H9 (cell line): ENCODE measurements at regions not wholly inside any gene's neighbourhood (a gene's known extent, or its start where the extent isn't known, plus 50 kb on each side); places are given as distances from the start of the nearest gene placed in this dataset.

ENCODE experiments used
- DNase-seq: peaks from one replicate; pipeline ENCODE4 v3.0.0-alpha.2; 2017
- H2AFZ ChIP-seq: one replicate; pipeline ENCODE4 v1.6.1; 2013; ENCODE audit warnings: mild to moderate bottlenecking, low read length, control low read depth, moderate library complexity
- H2AK5ac ChIP-seq: 2 replicates; pipeline ENCODE4 v1.6.1; 2013; ENCODE audit warnings: low read length, control low read depth, mixed read lengths; ENCODE audit not compliant: insufficient read length
- H2BK120ac ChIP-seq: one replicate; pipeline ENCODE4 v1.6.1; 2013; ENCODE audit warnings: low read depth, mild to moderate bottlenecking, low read length, control low read depth, inconsistent platforms; ENCODE audit not compliant: poor library complexity, severe bottlenecking
- H2BK12ac ChIP-seq: 2 replicates; pipeline ENCODE4 v1.6.1; 2013; ENCODE audit warnings: low read length, control low read depth, mixed read lengths, low read depth; ENCODE audit not compliant: insufficient read length
- H2BK15ac ChIP-seq: 2 replicates; pipeline ENCODE4 v1.6.1; 2013; ENCODE audit warnings: low read depth, low read length, control low read depth
- H2BK20ac ChIP-seq: one replicate; pipeline ENCODE4 v1.6.1; 2013; ENCODE audit warnings: low read depth, mild to moderate bottlenecking, low read length, control low read depth, inconsistent platforms; ENCODE audit not compliant: poor library complexity, severe bottlenecking
- H2BK5ac ChIP-seq: 2 replicates; pipeline ENCODE4 v1.6.1; 2013; ENCODE audit warnings: low read length, control low read depth, mixed read lengths; ENCODE audit not compliant: insufficient read length
- H3K14ac ChIP-seq: 2 replicates; pipeline ENCODE4 v1.6.1; 2013; ENCODE audit warnings: low read length, control low read depth; ENCODE audit not compliant: insufficient read depth
- H3K18ac ChIP-seq: 2 replicates; pipeline ENCODE4 v1.6.1; 2013; ENCODE audit warnings: low read depth, mild to moderate bottlenecking, mixed read lengths, low read length, control low read depth; ENCODE audit not compliant: insufficient read length
- H3K23ac ChIP-seq: 2 replicates; pipeline ENCODE4 v1.6.1; 2013; ENCODE audit warnings: low read length, control low read depth, mixed read lengths, low read depth; ENCODE audit not compliant: insufficient read length
- H3K23me2 ChIP-seq: 2 replicates; pipeline ENCODE4 v1.6.1; 2013; ENCODE audit warnings: low read depth, mild to moderate bottlenecking, mixed read lengths, low read length, control low read depth; ENCODE audit not compliant: insufficient read length, poor library complexity, severe bottlenecking
- H3K27ac ChIP-seq: 2 replicates; pipeline ENCODE4 v1.5.1; 2013; ENCODE audit warnings: low read length, control low read depth, mixed read lengths, low read depth; ENCODE audit not compliant: insufficient read length
- H3K27me3 ChIP-seq: 2 replicates; pipeline ENCODE4 v1.6.1; 2013; ENCODE audit warnings: low read length, control low read depth, inconsistent platforms; ENCODE audit not compliant: insufficient read depth
- H3K4ac ChIP-seq: 2 replicates; pipeline ENCODE4 v1.6.1; 2013; ENCODE audit warnings: low read depth, mild to moderate bottlenecking, control low read depth, inconsistent platforms, low read length, moderate library complexity
- H3K4me1 ChIP-seq: 2 replicates; pipeline ENCODE4 v1.6.1; 2013; ENCODE audit warnings: low read length, control low read depth, inconsistent platforms; ENCODE audit not compliant: insufficient read depth
- H3K4me2 ChIP-seq: 2 replicates; pipeline ENCODE4 v1.6.1; 2013; ENCODE audit warnings: low read length, control low read depth, mixed read lengths; ENCODE audit not compliant: insufficient read length, insufficient read depth
- H3K56ac ChIP-seq: 2 replicates; pipeline ENCODE4 v1.6.1; 2013; ENCODE audit warnings: low read depth, mild to moderate bottlenecking, mixed read lengths, low read length, control low read depth; ENCODE audit not compliant: insufficient read length
- H3K79me1 ChIP-seq: 2 replicates; pipeline ENCODE4 v1.6.1; 2013; ENCODE audit warnings: low read depth, mild to moderate bottlenecking, moderate library complexity, low read length, control low read depth, inconsistent platforms; ENCODE audit not compliant: insufficient read depth, poor library complexity, severe bottlenecking
- H3K79me2 ChIP-seq: 2 replicates; pipeline ENCODE4 v1.6.1; 2013; ENCODE audit warnings: low read length, control low read depth, inconsistent platforms; ENCODE audit not compliant: insufficient read depth
- H3K9ac ChIP-seq: 2 replicates; pipeline ENCODE4 v1.6.1; 2013; ENCODE audit warnings: low read length, control low read depth, mixed read lengths; ENCODE audit not compliant: insufficient read length; ENCODE audit errors: extremely low read depth
- H3K9me3 ChIP-seq: one replicate; pipeline ENCODE4 v1.6.1; 2013; ENCODE audit warnings: low read depth, low read length, inconsistent platforms; ENCODE audit not compliant: control insufficient read depth
- H3T11ph ChIP-seq: one replicate; pipeline ENCODE4 v1.6.1; 2013; ENCODE audit warnings: mild to moderate bottlenecking, low read length, control low read depth, inconsistent platforms
- H4K20me1 ChIP-seq: one replicate; pipeline ENCODE4 v1.6.1; 2013; ENCODE audit not compliant: control insufficient read depth, insufficient read length, insufficient read depth
- H4K5ac ChIP-seq: 2 replicates; pipeline ENCODE4 v1.6.1; 2013; ENCODE audit warnings: low read depth, mild to moderate bottlenecking, mixed read lengths, low read length, control low read depth; ENCODE audit not compliant: insufficient read length
- H4K8ac ChIP-seq: replicated peaks from 2 replicates; pipeline ENCODE4 v1.6.1; 2013; ENCODE audit warnings: low read length, control low read depth, mixed read lengths, low read depth; ENCODE audit not compliant: insufficient read length
- H4K91ac ChIP-seq: 2 replicates; pipeline ENCODE4 v1.6.1; 2013; ENCODE audit warnings: low read depth, mild to moderate bottlenecking, moderate library complexity, mixed read lengths, low read length, control low read depth; ENCODE audit not compliant: insufficient read length
- H3K27ac Mint-ChIP-seq, 3 experiments: 2 replicates in 2 of 3; 3 replicates in 1 of 3; pipeline ENCODE4 v1.8.0; 2020 to 2021; ENCODE audit warnings: mixed read lengths in 3 of 3, mild to moderate bottlenecking in 1 of 3, moderate library complexity in 1 of 3
- H3K27me3 Mint-ChIP-seq: 2 replicates; pipeline ENCODE4 v1.8.0; 2021; ENCODE audit warnings: low read depth, mild to moderate bottlenecking, moderate library complexity, mixed read lengths
- H3K36me3 Mint-ChIP-seq, 3 experiments: 2 replicates in 2 of 3; 3 replicates in 1 of 3; pipeline ENCODE4 v1.8.0; 2020 to 2021; ENCODE audit warnings: low read depth in 3 of 3, mixed read lengths in 3 of 3; ENCODE audit not compliant: insufficient read depth in 1 of 3
- H3K4me1 Mint-ChIP-seq, 2 experiments: 2 replicates each; pipeline ENCODE4 v1.8.0; 2020; ENCODE audit warnings: mixed read lengths in 2 of 2
- H3K4me3 Mint-ChIP-seq, 2 experiments: 2 replicates in 1 of 2; 3 replicates in 1 of 2; pipeline ENCODE4 v1.8.0; 2020 to 2021; ENCODE audit warnings: mild to moderate bottlenecking in 2 of 2, mixed read lengths in 2 of 2, moderate library complexity in 1 of 2
- H3K9me3 Mint-ChIP-seq, 2 experiments: 2 replicates in 1 of 2; 3 replicates in 1 of 2; pipeline ENCODE4 v1.8.0; 2020; ENCODE audit warnings: mild to moderate bottlenecking in 2 of 2, mixed read lengths in 2 of 2, moderate library complexity in 1 of 2
- CTCF ChIP-seq: fragments of 200-600 bp; sonication (generic); conservative IDR thresholded peaks from 3 replicates; pipeline ENCODE4 v1.8.0; 2021; ENCODE audit warnings: antibody characterized with exemption, mild to moderate bottlenecking
- WGBS: extraction: QIAGEN DNeasy Blood & Tissue Kit; methylation state at CpG from one replicate; pipeline ENCODE4 v1.1.7; 2013; ENCODE audit warnings: missing lambda C conversion rate, low lambda C conversion rate, mixed read lengths; ENCODE audit not compliant: insufficient read length; ENCODE audit errors: extremely low coverage; 5-methylcytosine and 5-hydroxymethylcytosine counted together

GRCh38 chr14:101349108-101349507 lies 212.2 kb upstream of the DIO3 start:
- no peak overlapping the region for H3K27ac ChIP-seq
- no peaks in the 10 kb centered on the region for H3K79me1 ChIP-seq
- H4K20me1 ChIP-seq: no peaks in the 10 kb centered on the region
- H3K27me3 Mint-ChIP-seq: peaks cover 2% of the 10 kb centered on the region; the same call in 1 of the 2 replicates
- H4K8ac ChIP-seq: no peak overlapping the region
- no peak overlapping the region for H4K91ac ChIP-seq
- no peak overlapping the region for H3K27ac Mint-ChIP-seq
- H3K4ac ChIP-seq: no peak overlapping the region
- H3K14ac ChIP-seq: no peak overlapping the region
- H3K9me3 ChIP-seq: no peaks in the 10 kb centered on the region
- TF ChIP-seq CTCF: no peak
- peaks cover 0 to 7% (median 2%) of the 10 kb centered on the region in 3 experiments; a peak in 1 of 7 replicates for H3K36me3 Mint-ChIP-seq
- H2BK15ac ChIP-seq: no peak overlapping the region
- no peak overlapping the region for H3K23ac ChIP-seq
- no peak overlapping the region for H2BK20ac ChIP-seq
- H3K18ac ChIP-seq: no peak overlapping the region
- H2AFZ ChIP-seq: no peak overlapping the region
- H4K5ac ChIP-seq: no peak overlapping the region
- H3K56ac ChIP-seq: no peak overlapping the region
- H3K79me2 ChIP-seq: no peaks in the 10 kb centered on the region
- H3K23me2 ChIP-seq: no peaks in the 10 kb centered on the region
- no peak overlapping the region for H3K4me2 ChIP-seq
- no peak for DNase-seq
- no peak overlapping the region for H3T11ph ChIP-seq
- H2BK12ac ChIP-seq: no peak overlapping the region
- H2BK120ac ChIP-seq: no peak overlapping the region
- H3K9ac ChIP-seq: no peak overlapping the region
- no peak overlapping the region for H2AK5ac ChIP-seq
- H3K9me3 Mint-ChIP-seq: peaks cover 9 to 10% of the 10 kb centered on the region in 2 experiments
- no CpG with 5 or more reads among the region's 3 CpGs for WGBS
- no peak overlapping the region for H3K4me3 Mint-ChIP-seq
- no peaks in the 10 kb centered on the region for H3K27me3 ChIP-seq
- H3K4me1 Mint-ChIP-seq: peaks cover 10% of the 10 kb centered on the region in 2 experiments
- H3K4me1 ChIP-seq: no peaks in the 10 kb centered on the region
- H2BK5ac ChIP-seq: no peak overlapping the region
